ENCODE measurements at regions not wholly inside any gene's neighbourhood (a gene's known extent, or its start where the extent isn't known, plus 50 kb on each side); places are given as distances from the start of the nearest gene placed in this dataset.

GRCh38 chrX:13414006-13414647 is 94.3 kb upstream of the ATXN3L start:
- WGBS (ENCODE audit: low lambda C conversion rate) = 75% methylated on average over 8 of the region's 8 CpGs
- Histone ChIP-seq H3K4me1 (ENCODE audit: control insufficient read depth in 1 of 2, insufficient read depth in 2 of 2, low read depth in 1 of 2, low read length in 1 of 2) (peaks cover 10 to 11% of the 10 kb centered on the region in 2 experiments), H4K20me1 (ENCODE audit: insufficient read depth) (no peaks in the 10 kb centered on the region), H3K9me2 (no peaks in the 10 kb centered on the region), H3F3A (replicated peaks; ENCODE audit: insufficient read depth) (peaks cover 15% of the 10 kb centered on the region), H2AFZ (ENCODE audit: low read depth) (peak overlapping the region; percentile 69; the same call in 1 of the 2 replicates), H3K9me3 (no peaks in the 10 kb centered on the region), H3K4me3 (ENCODE audit: low read depth in 2 of 2, low read length in 1 of 2) (no peak overlapping the region), H3K4me2 (no peak overlapping the region), H3K79me2 (ENCODE audit: insufficient read depth) (no peaks in the 10 kb centered on the region), H3K36me3 (replicated peaks in 1 of 2; ENCODE audit: control insufficient read depth in 1 of 2, insufficient read depth in 2 of 2, low read length in 1 of 2) (no peaks in the 10 kb centered on the region), H3K27me3 (ENCODE audit: insufficient read depth) (no peaks in the 10 kb centered on the region), H3K9ac (no peak overlapping the region), H3K27ac (ENCODE audit: low read depth in 2 of 2, low read length in 1 of 2) (peak overlapping the region; percentile 14 to 34; a peak in 3 of 4 replicates)
- TF ChIP-seq GATA2 (CRISPR knock-in tag; IDR thresholded peaks at IDR 0.05) = peak; percentile 66
- 0 out of 2 replicates have a peak, but pooled peaks have one; percentile 22 for TF ChIP-seq YY1 (IDR thresholded peaks at IDR 0.05; ENCODE audit: low read depth)
- TF ChIP-seq MXI1 (IDR thresholded peaks at IDR 0.05; ENCODE audit: low read depth, low read length) = no peak
- ChIA-PET CTCF (interaction anchor here (1.0 to 1.5 kb wide), 3 partner anchors 9 to 74 kb away, joined by 3 to 4 read pairs (median 4); no protein-coding TSS in a partner anchor), POLR2A (interaction anchor here (1.0 kb wide), 1 partner anchor 438 kb away, joined by 3 read pairs; no protein-coding TSS in a partner anchor)
- DNase-seq = no peak

GRCh38 chrX:13412208-13412600 is 92.4 kb upstream of the ATXN3L start:
- WGBS (ENCODE audit: low lambda C conversion rate) = 50% methylated on average over 8 of the region's 8 CpGs
- Histone ChIP-seq H3K9ac (no peak overlapping the region), H3K27me3 (ENCODE audit: insufficient read depth) (no peaks in the 10 kb centered on the region), H3K4me1 (ENCODE audit: control insufficient read depth in 1 of 2, insufficient read depth in 2 of 2, low read depth in 1 of 2, low read length in 1 of 2) (peaks cover 0 to 10% of the 10 kb centered on the region in 2 experiments; a peak in 2 of 4 replicates), H3K4me3 (ENCODE audit: low read depth in 2 of 2, low read length in 1 of 2) (no peak overlapping the region), H3K36me3 (replicated peaks in 1 of 2; ENCODE audit: control insufficient read depth in 1 of 2, insufficient read depth in 2 of 2, low read length in 1 of 2) (no peaks in the 10 kb centered on the region), H3K4me2 (no peak overlapping the region), H3F3A (replicated peaks; ENCODE audit: insufficient read depth) (no peaks in the 10 kb centered on the region), H3K9me3 (no peaks in the 10 kb centered on the region), H3K27ac (ENCODE audit: low read depth in 2 of 2, low read length in 1 of 2) (no peak overlapping the region), H3K9me2 (no peaks in the 10 kb centered on the region), H2AFZ (ENCODE audit: low read depth) (peak overlapping the region; percentile 77; the same call in 1 of the 2 replicates), H4K20me1 (ENCODE audit: insufficient read depth) (no peaks in the 10 kb centered on the region), H3K79me2 (ENCODE audit: insufficient read depth) (no peaks in the 10 kb centered on the region)
- POLR2A ChIA-PET = no interaction called here
- DNase-seq = no peak
- CTCF ChIA-PET = interaction anchor here (1.1 kb wide), 1 partner anchor 465 kb away, joined by 3 read pairs; no protein-coding TSS in a partner anchor
- TF ChIP-seq SMC3 (IDR thresholded peaks at IDR 0.05; ENCODE audit: low read depth, low read length) = no peak
- no peak for TF ChIP-seq YY1 (IDR thresholded peaks at IDR 0.05; ENCODE audit: low read depth)
- TF ChIP-seq FOSL2 (IDR thresholded peaks at IDR 0.05; ENCODE audit: borderline replicate concordance, low read depth) = no peak
- no peak for TF ChIP-seq ELF1 (IDR thresholded peaks at IDR 0.05)
- no peak for TF ChIP-seq NFIC (IDR thresholded peaks at IDR 0.05; ENCODE audit: borderline replicate concordance)
- no peak for TF ChIP-seq ZBTB33 (IDR thresholded peaks at IDR 0.05; ENCODE audit: borderline replicate concordance, low read depth)
- no peak for TF ChIP-seq FOXM1 (IDR thresholded peaks at IDR 0.05; ENCODE audit: low read depth)
- TF ChIP-seq FOXJ3 (CRISPR knock-in tag; IDR thresholded peaks at IDR 0.05) = no peak
- no peak for TF ChIP-seq NRF1 (IDR thresholded peaks at IDR 0.05; ENCODE audit: low read depth, low read length)
- TF ChIP-seq RAD21 (IDR thresholded peaks at IDR 0.05; ENCODE audit: low read length) = no peak
- no peak for TF ChIP-seq TCF12 (IDR thresholded peaks at IDR 0.05)
- TF ChIP-seq USF1 (IDR thresholded peaks at IDR 0.05; ENCODE audit: borderline replicate concordance, low read depth) = no peak
- TF ChIP-seq SIN3A (IDR thresholded peaks at IDR 0.05; ENCODE audit: borderline replicate concordance, low read depth, low read length) = no peak
- TF ChIP-seq POLR2AphosphoS5 (IDR thresholded peaks at IDR 0.05; ENCODE audit: low read depth, low read length) = no peak
- TF ChIP-seq TEAD4 (IDR thresholded peaks at IDR 0.05; ENCODE audit: borderline replicate concordance, insufficient read depth) = no peak
- TF ChIP-seq RFX5 (IDR thresholded peaks at IDR 0.05; ENCODE audit: low read length) = no peak
- no peak for TF ChIP-seq EZH2phosphoT487 (IDR thresholded peaks at IDR 0.05; ENCODE audit: borderline replicate concordance, low read depth)
- TF ChIP-seq CHD2 (IDR thresholded peaks at IDR 0.05; ENCODE audit: low read length, partially characterized antibody) = no peak
- no peak for TF ChIP-seq RXRA (IDR thresholded peaks at IDR 0.05; ENCODE audit: borderline replicate concordance, low read depth)
